Neural progenitor cell (in vitro differentiated cells): ENCODE measurements at regions not wholly inside any gene's neighbourhood (a gene's known extent, or its start where the extent isn't known, plus 50 kb on each side); places are given as distances from the start of the nearest gene placed in this dataset.
A peak's percentile ranks its signal among the peaks of the same experiment; 100 is the strongest.

Experiments
- DNase-seq: peaks from one replicate; pipeline ENCODE4 v3.0.0-alpha.2; 2016; ENCODE audit warnings: low spot score
- H2AFZ ChIP-seq: fragments of 200-600 bp; sonication (generic); replicated peaks from 2 replicates; pipeline ENCODE4 v1.6.1; 2016; ENCODE audit warnings: antibody characterized with exemption
- H3F3A ChIP-seq: fragments of 200-600 bp; sonication (generic); 2 replicates; pipeline ENCODE4 v1.6.1; 2016; ENCODE audit warnings: antibody characterized with exemption, low read depth
- H3K27ac ChIP-seq: fragments of 200-600 bp; sonication (generic); 2 replicates; pipeline ENCODE4 v1.5.1; 2016; ENCODE audit warnings: mild to moderate bottlenecking
- H3K27me3 ChIP-seq: fragments of 200-600 bp; sonication (generic); 2 replicates; pipeline ENCODE4 v1.6.1; 2016; ENCODE audit warnings: mild to moderate bottlenecking, moderate library complexity
- H3K36me3 ChIP-seq: fragments of 200-600 bp; sonication (generic); 2 replicates; pipeline ENCODE4 v1.5.1; 2016
- H3K4me1 ChIP-seq: fragments of 200-600 bp; sonication (generic); 2 replicates; pipeline ENCODE4 v1.6.1; 2016; ENCODE audit warnings: mixed run types
- H3K4me2 ChIP-seq: fragments of 200-600 bp; sonication (generic); 2 replicates; pipeline ENCODE4 v1.6.1; 2016
- H3K4me3 ChIP-seq: fragments of 200-600 bp; sonication (generic); 2 replicates; pipeline ENCODE4 v1.5.1; 2016
- H3K79me2 ChIP-seq: fragments of 200-600 bp; sonication (generic); 2 replicates; pipeline ENCODE4 v1.6.1; 2016; ENCODE audit warnings: low read depth
- H3K9ac ChIP-seq: fragments of 200-600 bp; sonication (generic); 2 replicates; pipeline ENCODE4 v1.6.1; 2016
- H3K9me3 ChIP-seq: fragments of 200-600 bp; sonication (generic); 2 replicates; pipeline ENCODE4 v1.5.1; 2016; ENCODE audit warnings: low read depth
- H4K20me1 ChIP-seq: fragments of 200-600 bp; sonication (generic); 2 replicates; pipeline ENCODE4 v1.6.1; 2016; ENCODE audit warnings: low read depth
- H3K27ac Mint-ChIP-seq: 3 replicates; pipeline ENCODE4 v1.8.0; 2021; ENCODE audit warnings: mixed read lengths
- H3K27me3 Mint-ChIP-seq: 2 replicates; pipeline ENCODE4 v1.8.0; 2022; ENCODE audit warnings: low read depth, mild to moderate bottlenecking, inconsistent platforms, moderate library complexity, mixed read lengths; ENCODE audit not compliant: insufficient read depth
- H3K36me3 Mint-ChIP-seq: 3 replicates; pipeline ENCODE4 v1.8.0; 2021; ENCODE audit warnings: mixed read lengths
- H3K4me1 Mint-ChIP-seq: 3 replicates; pipeline ENCODE4 v1.8.0; 2021; ENCODE audit warnings: mixed read lengths
- H3K4me3 Mint-ChIP-seq: 3 replicates; pipeline ENCODE4 v1.8.0; 2021; ENCODE audit warnings: mild to moderate bottlenecking, moderate library complexity, mixed read lengths
- H3K9me3 Mint-ChIP-seq: 3 replicates; pipeline ENCODE4 v1.8.0; 2020; ENCODE audit warnings: mixed read lengths
- EZH2 ChIP-seq: fragments of 200-600 bp; sonication (generic); IDR thresholded peaks from 2 replicates; pipeline ENCODE4 v1.6.1; 2017; ENCODE audit warnings: antibody characterized with exemption, mild to moderate bottlenecking, moderate library complexity
- EZH2phosphoT487 ChIP-seq: fragments of 200-600 bp; sonication (generic); IDR thresholded peaks from 2 replicates; pipeline ENCODE4 v1.6.1; 2017; ENCODE audit warnings: antibody characterized with exemption
- TF ChIP-seq, protein P1 (sequence below): fragments of 200-600 bp; sonication (generic); IDR thresholded peaks from 2 replicates; pipeline ENCODE4 v1.5.1; 2017; ENCODE audit warnings: antibody characterized with exemption, mild to moderate bottlenecking

DNA sequence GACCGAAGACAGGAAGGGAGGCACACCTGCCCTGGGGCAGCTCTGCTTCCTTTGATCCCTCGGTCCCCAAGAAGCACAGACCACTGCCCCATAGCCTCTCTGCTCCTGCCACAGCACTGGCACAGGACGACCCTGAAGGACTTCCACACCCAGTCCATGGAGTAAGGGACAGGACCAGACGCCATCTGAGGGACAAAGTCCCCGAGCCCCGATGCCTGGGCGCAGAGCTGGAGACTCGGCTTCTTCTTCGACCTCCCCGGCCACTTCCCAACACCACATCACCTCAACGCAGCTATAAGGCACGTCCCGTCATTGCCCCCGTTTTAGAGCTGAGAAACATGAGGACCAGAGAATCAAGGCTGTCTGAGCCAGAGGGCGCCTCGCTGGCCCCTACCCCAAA, 310.5 kb downstream of the BRD1 start:
- Histone ChIP-seq H4K20me1 (no peaks in the 10 kb centered on the region), H3K36me3 (no peaks in the 10 kb centered on the region), H3K4me3 (no peak overlapping the region), H3K79me2 (no peaks in the 10 kb centered on the region), H3K9me3 (no peaks in the 10 kb centered on the region), H3F3A (peaks cover 29% of the 10 kb centered on the region), H3K27ac (no peak overlapping the region), H3K4me2 (no peak overlapping the region), H2AFZ (no peak overlapping the region), H3K9ac (no peak overlapping the region), H3K4me1 (peaks cover 48% of the 10 kb centered on the region), H3K27me3 (no peaks in the 10 kb centered on the region)
- H3K27ac Mint-ChIP-seq, result no peak overlapping the region
- TF ChIP-seq EZH2phosphoT487 (no peak), EZH2 (no peak)
- TF ChIP-seq, protein P1, sequence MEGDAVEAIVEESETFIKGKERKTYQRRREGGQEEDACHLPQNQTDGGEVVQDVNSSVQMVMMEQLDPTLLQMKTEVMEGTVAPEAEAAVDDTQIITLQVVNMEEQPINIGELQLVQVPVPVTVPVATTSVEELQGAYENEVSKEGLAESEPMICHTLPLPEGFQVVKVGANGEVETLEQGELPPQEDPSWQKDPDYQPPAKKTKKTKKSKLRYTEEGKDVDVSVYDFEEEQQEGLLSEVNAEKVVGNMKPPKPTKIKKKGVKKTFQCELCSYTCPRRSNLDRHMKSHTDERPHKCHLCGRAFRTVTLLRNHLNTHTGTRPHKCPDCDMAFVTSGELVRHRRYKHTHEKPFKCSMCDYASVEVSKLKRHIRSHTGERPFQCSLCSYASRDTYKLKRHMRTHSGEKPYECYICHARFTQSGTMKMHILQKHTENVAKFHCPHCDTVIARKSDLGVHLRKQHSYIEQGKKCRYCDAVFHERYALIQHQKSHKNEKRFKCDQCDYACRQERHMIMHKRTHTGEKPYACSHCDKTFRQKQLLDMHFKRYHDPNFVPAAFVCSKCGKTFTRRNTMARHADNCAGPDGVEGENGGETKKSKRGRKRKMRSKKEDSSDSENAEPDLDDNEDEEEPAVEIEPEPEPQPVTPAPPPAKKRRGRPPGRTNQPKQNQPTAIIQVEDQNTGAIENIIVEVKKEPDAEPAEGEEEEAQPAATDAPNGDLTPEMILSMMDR, result no peak
- DNase-seq, result no peak
- H3K4me1 Mint-ChIP-seq, result peaks cover 55% of the 10 kb centered on the region
- peaks cover 12% of the 10 kb centered on the region for H3K9me3 Mint-ChIP-seq
- H3K4me3 Mint-ChIP-seq, result peak overlapping the region; percentile 35
- H3K27me3 Mint-ChIP-seq, result peaks cover 20% of the 10 kb centered on the region
- peaks cover 4% of the 10 kb centered on the region for H3K36me3 Mint-ChIP-seq

GRCh38 chr22:49515475-49515874, 312.2 kb downstream of the BRD1 start:
- Histone ChIP-seq H4K20me1 (no peaks in the 10 kb centered on the region), H3K4me1 (peaks cover 48% of the 10 kb centered on the region), H3F3A (peaks cover 29% of the 10 kb centered on the region), H3K36me3 (no peaks in the 10 kb centered on the region), H2AFZ (no peak overlapping the region), H3K4me2 (peak overlapping the region; percentile 28), H3K27me3 (no peaks in the 10 kb centered on the region), H3K9ac (no peak overlapping the region), H3K4me3 (no peak overlapping the region), H3K79me2 (no peaks in the 10 kb centered on the region), H3K9me3 (no peaks in the 10 kb centered on the region), H3K27ac (no peak overlapping the region)
- DNase-seq, result no peak
- Mint-ChIP-seq H3K27ac (peak overlapping the region; percentile 36), H3K4me1 (peaks cover 52% of the 10 kb centered on the region), H3K27me3 (peaks cover 20% of the 10 kb centered on the region), H3K4me3 (peak overlapping the region; percentile 46), H3K9me3 (peaks cover 15% of the 10 kb centered on the region), H3K36me3 (peaks cover 4% of the 10 kb centered on the region)
- TF ChIP-seq, protein P1, result peak; percentile 28
- TF ChIP-seq EZH2, result no peak

DNA sequence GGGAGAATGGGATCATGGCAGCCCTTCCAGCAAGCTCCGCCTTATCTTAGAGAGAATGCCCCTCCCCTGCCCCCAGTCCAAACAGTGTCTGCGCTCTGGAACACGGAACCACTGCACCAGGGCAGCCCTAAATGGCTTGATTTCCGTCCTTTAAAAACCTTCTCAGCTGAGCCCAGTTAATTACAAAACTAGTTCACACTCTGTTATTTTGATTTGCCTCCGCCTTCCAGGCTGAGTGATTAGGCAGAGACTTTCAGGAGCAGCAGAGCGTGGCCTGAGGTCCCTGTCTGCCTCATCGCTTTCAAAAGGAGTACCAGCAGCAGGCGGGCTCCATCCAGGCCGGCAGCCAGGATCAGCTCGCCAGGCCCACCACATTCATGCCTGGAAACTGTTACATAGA, 313.0 kb downstream of the BRD1 start:
- TF ChIP-seq, protein P1, result no peak
- TF ChIP-seq EZH2phosphoT487, result no peak
- TF ChIP-seq EZH2, result no peak
- Mint-ChIP-seq H3K4me1 (peaks cover 52% of the 10 kb centered on the region), H3K27me3 (peaks cover 20% of the 10 kb centered on the region), H3K27ac (peak overlapping the region; percentile 97), H3K9me3 (peaks cover 15% of the 10 kb centered on the region), H3K4me3 (peak overlapping the region; percentile 39), H3K36me3 (peaks cover 4% of the 10 kb centered on the region)
- H3K9me3 ChIP-seq, result no peaks in the 10 kb centered on the region
- H3F3A ChIP-seq, result peaks cover 29% of the 10 kb centered on the region
- H3K9ac ChIP-seq, result no peak overlapping the region
- peaks cover 48% of the 10 kb centered on the region for H3K4me1 ChIP-seq
- no peak overlapping the region for H3K4me3 ChIP-seq
- H3K4me2 ChIP-seq, result peak overlapping the region; percentile 28
- H3K36me3 ChIP-seq, result no peaks in the 10 kb centered on the region
- peak overlapping the region; percentile 53 for H3K27ac ChIP-seq
- no peaks in the 10 kb centered on the region for H4K20me1 ChIP-seq
- H2AFZ ChIP-seq, result no peak overlapping the region
- no peaks in the 10 kb centered on the region for H3K79me2 ChIP-seq
- H3K27me3 ChIP-seq, result no peaks in the 10 kb centered on the region
- DNase-seq, result peak; percentile 80
